HCT116 (cell line): ENCODE measurements at regions not wholly inside any gene's neighbourhood (a gene's known extent, or its start where the extent isn't known, plus 50 kb on each side); places are given as distances from the start of the nearest gene placed in this dataset.
"Not testable (repeated sequence)": the region's sequence is repeated elsewhere in the genome, so short reads cannot be mapped to it uniquely, and the experiment has no call there.

ENCODE experiments used
- ATAC-seq: fragments of 200-7000 bp; cut with Tn5 transposase; 2 replicates; pipeline ENCODE4 v1.9.1; 2020; ENCODE audit warnings: mild to moderate bottlenecking, moderate library complexity
- BruUV-seq: library from RNA; stranded (reverse); fragments of 400-500 nt; replicated peaks from 2 replicates; lab custom pipeline; 2021; lab: Mats Ljungman, UMichigan
- CTCF ChIA-PET: fragments of 300-600 bp; sonication (Branson Sonifier 250); formaldehyde crosslinking; loops from one replicate; lab custom pipeline; 2021; ENCODE audit warnings: antibody characterized with exemption; lab: Charles Lee
- POLR2A ChIA-PET: fragments of 300-600, 350-600 bp; sonication (Branson Sonifier 250); formaldehyde crosslinking; loops from one replicate; lab custom pipeline; 2021; ENCODE audit warnings: antibody characterized with exemption; lab: Charles Lee
- RAD21 ChIA-PET, 2 experiments: fragments of 300-600 bp; sonication (Branson Sonifier 250); formaldehyde crosslinking; loops; one replicate each; lab custom pipeline; 2023; ENCODE audit warnings: low total read pairs in 2 of 2; ENCODE audit not compliant: uncharacterized antibody in 2 of 2, unreplicated experiment in 2 of 2, low non-redundant PET in 1 of 2; lab: Charles Lee
- DNase-seq: peaks from one replicate; pipeline ENCODE4 v3.0.0-alpha.2; 2010; ENCODE audit warnings: low read depth, low spot score
- H2AFZ ChIP-seq: fragments of 200-600 bp; shearing (Covaris generic), sonication (generic); 2 replicates; pipeline ENCODE4 v1.6.1; 2017; ENCODE audit warnings: low read depth, mixed run types, mixed read lengths, antibody characterized with exemption, low read length; ENCODE audit not compliant: poor library complexity, severe bottlenecking
- H3K27ac ChIP-seq: 2 replicates; pipeline ENCODE4 v1.5.1; 2012; ENCODE audit warnings: low read depth, low read length
- H3K27me3 ChIP-seq: fragments of 200-600 bp; sonication (generic); 2 replicates; pipeline ENCODE4 v1.6.1; 2016; ENCODE audit warnings: mixed run types, low read length, mixed read lengths; ENCODE audit not compliant: insufficient read depth
- H3K36me3 ChIP-seq, 2 experiments: fragments of 200-500 bp in 1 of 2; fragments of 200-600 bp in 1 of 2; sonication (Bioruptor generic) in 1 of 2; sonication (generic) in 1 of 2; 2 replicates each; pipeline versions ENCODE4 v1.5.1 to v1.6.1; 2014 to 2016; ENCODE audit warnings: low read length in 2 of 2, inconsistent platforms in 1 of 2, mixed read lengths in 1 of 2, mixed run types in 1 of 2; ENCODE audit not compliant: insufficient read depth in 2 of 2, control insufficient read depth in 1 of 2
- H3K4me1 ChIP-seq, 2 experiments: fragments of 200-600 bp in 1 of 2; sonication (generic) in 1 of 2; 2 replicates each; pipeline versions ENCODE4 v1.5.1 to v1.6.1; 2012 to 2017; ENCODE audit warnings: low read length in 2 of 2, inconsistent platforms in 1 of 2, mild to moderate bottlenecking in 1 of 2, mixed read lengths in 1 of 2, mixed run types in 1 of 2, moderate library complexity in 1 of 2; ENCODE audit not compliant: insufficient read depth in 2 of 2, control insufficient read depth in 1 of 2
- H3K4me2 ChIP-seq: fragments of 200-600 bp; sonication (generic); 2 replicates; pipeline ENCODE4 v1.6.1; 2017; ENCODE audit warnings: mixed run types, low read length, mixed read lengths
- H3K4me3 ChIP-seq, 2 experiments: fragments of 200-600 bp in 1 of 2; sonication (generic) in 1 of 2; replicated peaks in 1 of 2; 2 replicates each; pipeline ENCODE4 v1.5.1; 2011 to 2016; ENCODE audit warnings: low read length in 2 of 2, control low read depth in 1 of 2, low read depth in 1 of 2, mild to moderate bottlenecking in 1 of 2, mixed read lengths in 1 of 2, mixed run types in 1 of 2
- H3K79me2 ChIP-seq: fragments of 200-600 bp; sonication (generic); 2 replicates; pipeline ENCODE4 v1.6.1; 2017; ENCODE audit warnings: mild to moderate bottlenecking, mixed run types, low read length, moderate library complexity, mixed read lengths; ENCODE audit not compliant: insufficient read depth
- H3K9ac ChIP-seq: fragments of 200-600 bp; sonication (generic); 2 replicates; pipeline ENCODE4 v1.6.1; 2016; ENCODE audit warnings: low read length, mixed read lengths
- H3K9me2 ChIP-seq: fragments of 200-600 bp; sonication (generic), shearing (Covaris generic); 2 replicates; pipeline ENCODE4 v1.6.1; 2017; ENCODE audit warnings: mixed run types, mild to moderate bottlenecking, moderate library complexity; ENCODE audit not compliant: insufficient read depth
- H3K9me3 ChIP-seq, 2 experiments: fragments of 200-500 bp in 1 of 2; fragments of 200-600 bp in 1 of 2; sonication (Bioruptor generic) in 1 of 2; sonication (generic) in 1 of 2; 2 replicates each; pipeline ENCODE4 v1.6.1; 2014 to 2017; ENCODE audit warnings: low read length in 2 of 2, mixed read lengths in 2 of 2, inconsistent platforms in 1 of 2, low read depth in 1 of 2, mild to moderate bottlenecking in 1 of 2, mixed run types in 1 of 2, moderate library complexity in 1 of 2; ENCODE audit not compliant: control insufficient read depth in 1 of 2, insufficient read depth in 1 of 2
- H4K20me1 ChIP-seq: fragments of 200-600 bp; sonication (generic), shearing (Covaris generic); 2 replicates; pipeline ENCODE4 v1.6.1; 2017; ENCODE audit warnings: mixed run types, mild to moderate bottlenecking, moderate library complexity; ENCODE audit not compliant: insufficient read depth
- CBX3 ChIP-seq: IDR thresholded peaks from 2 replicates; pipeline ENCODE4 v1.6.1; 2012; ENCODE audit warnings: low read depth
- CTCF ChIP-seq, 3 experiments: fragments of 200-600 bp in 1 of 3; sonication (generic) in 1 of 3; IDR thresholded peaks in 2 of 3; conservative IDR thresholded peaks in 1 of 3; 2 replicates each; pipeline ENCODE4 v1.5.1; 2012 to 2017; ENCODE audit warnings: low read depth in 2 of 3, low read length in 2 of 3, antibody characterized with exemption in 1 of 3, borderline replicate concordance in 1 of 3, control low read depth in 1 of 3, mild to moderate bottlenecking in 1 of 3, mixed read lengths in 1 of 3, mixed run types in 1 of 3, moderate library complexity in 1 of 3; ENCODE audit not compliant: insufficient read depth in 1 of 3
- EGR1 ChIP-seq: IDR thresholded peaks from 2 replicates; pipeline ENCODE4 v1.6.1; 2012; ENCODE audit warnings: low read depth
- EZH2 ChIP-seq: fragments of 200-600 bp; sonication (generic); IDR thresholded peaks from 2 replicates; pipeline ENCODE4 v1.6.1; 2017; ENCODE audit warnings: antibody characterized with exemption, mixed run types
- EZH2phosphoT487 ChIP-seq: fragments of 200-600 bp; IDR thresholded peaks from 2 replicates; pipeline ENCODE4 v1.6.1; 2018; ENCODE audit warnings: antibody characterized with exemption, borderline replicate concordance
- FOSL1 ChIP-seq: IDR thresholded peaks from 2 replicates; pipeline ENCODE4 v1.6.1; 2012; ENCODE audit warnings: low read depth
- JUND ChIP-seq: IDR thresholded peaks from 2 replicates; pipeline ENCODE4 v1.6.1; 2012
- MAX ChIP-seq: IDR thresholded peaks from 2 replicates; pipeline ENCODE4 v1.6.1; 2012
- POLR2A ChIP-seq: IDR thresholded peaks from 2 replicates; pipeline ENCODE4 v1.7.0; 2011; ENCODE audit warnings: borderline replicate concordance; ENCODE audit not compliant: insufficient read depth, insufficient read length; ENCODE audit errors: extremely low read depth
- POLR2AphosphoS5 ChIP-seq: IDR thresholded peaks from 2 replicates; pipeline ENCODE4 v1.6.1; 2011; ENCODE audit warnings: mild to moderate bottlenecking, low read depth, low read length, moderate library complexity
- RAD21 ChIP-seq: IDR thresholded peaks from 2 replicates; pipeline ENCODE4 v1.6.1; 2012; ENCODE audit warnings: low read depth, mild to moderate bottlenecking
- SRF ChIP-seq: IDR thresholded peaks from 2 replicates; pipeline ENCODE4 v1.6.1; 2012; ENCODE audit warnings: low read depth
- TCF7L2 ChIP-seq: IDR thresholded peaks from 2 replicates; pipeline ENCODE4 v1.7.0; 2011; ENCODE audit warnings: borderline replicate concordance, inconsistent platforms; ENCODE audit not compliant: insufficient read depth, insufficient read length; ENCODE audit errors: extremely low read depth
- ZFX ChIP-seq: fragments of 450-650 bp; IDR thresholded peaks from 2 replicates; pipeline ENCODE4 v1.6.1; 2017
- ZNF274 ChIP-seq: fragments of 200-500 bp; sonication (Bioruptor generic); IDR thresholded peaks from 2 replicates; pipeline ENCODE4 v1.6.1; 2014; ENCODE audit warnings: mild to moderate bottlenecking, low read depth, low read length, inconsistent platforms
- intact Hi-C: fragments of 100-400 bp; cut with micrococcal nuclease; formaldehyde crosslinking; loops from 2 replicates; pipeline ENCODE4 v1.10.0; 2022
- TF ChIP-seq, protein P1 (sequence below): IDR thresholded peaks from 2 replicates; pipeline ENCODE4 v1.6.1; 2012

GRCh38 chr14:106638786-106639452, 1112.5 kb downstream of the TMEM121 start:
- H3K9me2 ChIP-seq, H3K27ac ChIP-seq, intact Hi-C loops, H3K27me3 ChIP-seq, H4K20me1 ChIP-seq, RAD21 ChIA-PET, H3K4me3 ChIP-seq, H3K79me2 ChIP-seq, H3K4me1 ChIP-seq, CTCF ChIA-PET, H3K9ac ChIP-seq, ATAC-seq, H3K4me2 ChIP-seq, H2AFZ ChIP-seq, BruUV-seq, H3K36me3 ChIP-seq, DNase-seq, POLR2A ChIA-PET: not testable (repeated sequence)
- peaks cover 3 to 18% of the 10 kb centered on the region in 2 experiments; a peak in 2 of 4 replicates for H3K9me3 ChIP-seq
- TF ChIP-seq CTCF (IDR thresholded peaks at IDR 0.05 in 2 of 3, conservative IDR thresholded peaks at IDR 0.05 in 1 of 3; ENCODE audit: borderline replicate concordance in 1 of 3, insufficient read depth in 1 of 3, low read depth in 2 of 3, low read length in 2 of 3), result 0 out of 6 replicates have a peak, but pooled peaks of 1 of the 3 experiments have one; percentile 9

DNA sequence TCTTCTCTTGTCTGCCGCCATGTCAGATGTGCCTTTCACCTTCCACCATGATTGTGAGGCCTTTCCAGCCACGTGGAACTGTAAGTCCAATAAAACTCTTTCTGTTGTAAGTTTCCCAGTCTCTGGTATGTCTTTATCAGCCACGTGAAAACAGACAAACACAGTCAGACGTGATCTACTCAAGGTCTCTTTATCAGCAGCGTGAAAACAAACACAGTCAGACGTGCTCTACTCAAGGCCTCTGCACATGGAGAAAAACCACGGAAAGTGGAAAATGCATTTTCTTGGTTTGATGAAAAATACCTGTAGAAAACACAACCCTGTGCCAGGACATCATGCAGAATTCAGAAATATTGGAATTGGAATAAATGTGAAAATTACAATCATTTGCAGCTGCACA, 1115.7 kb downstream of the TMEM121 start:
- DNase-seq (no peak), ATAC-seq (no peak)
- POLR2A ChIA-PET, result no interaction called here
- RAD21 ChIA-PET, result no interaction called here
- intact Hi-C loops, result no loop called here
- no peak overlapping the region for H3K9ac ChIP-seq
- H3K9me2 ChIP-seq, result no peaks in the 10 kb centered on the region
- no peak overlapping the region for H3K4me2 ChIP-seq
- TF ChIP-seq CTCF (IDR thresholded peaks at IDR 0.05 in 2 of 3, conservative IDR thresholded peaks at IDR 0.05 in 1 of 3; ENCODE audit: borderline replicate concordance in 1 of 3, insufficient read depth in 1 of 3, low read depth in 2 of 3, low read length in 2 of 3), result no peak
- no peak for TF ChIP-seq POLR2AphosphoS5
- TF ChIP-seq ZFX, result no peak
- TF ChIP-seq EZH2, result no peak
- TF ChIP-seq, protein P1, sequence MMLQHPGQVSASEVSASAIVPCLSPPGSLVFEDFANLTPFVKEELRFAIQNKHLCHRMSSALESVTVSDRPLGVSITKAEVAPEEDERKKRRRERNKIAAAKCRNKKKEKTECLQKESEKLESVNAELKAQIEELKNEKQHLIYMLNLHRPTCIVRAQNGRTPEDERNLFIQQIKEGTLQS, result no peak
- no peak for TF ChIP-seq EGR1
- TF ChIP-seq MAX, result no peak
- no peak for TF ChIP-seq ZNF274
- no peak for TF ChIP-seq JUND
- no peak for TF ChIP-seq POLR2A
- no peak for TF ChIP-seq RAD21
- TF ChIP-seq SRF, result no peak
- TF ChIP-seq FOSL1, result no peak
- TF ChIP-seq TCF7L2, result no peak
- TF ChIP-seq EZH2phosphoT487, result no peak
- no peak for TF ChIP-seq CBX3
- no TSS peak for BruUV-seq
- no peaks in the 10 kb centered on the region for H3K27me3 ChIP-seq
- no peak overlapping the region for H3K4me3 ChIP-seq
- H2AFZ ChIP-seq, result no peak overlapping the region
- CTCF ChIA-PET, result no interaction called here
- no peak overlapping the region for H3K27ac ChIP-seq
- H3K4me1 ChIP-seq, result no peaks in the 10 kb centered on the region
- peaks cover 0 to 12% of the 10 kb centered on the region in 2 experiments; a peak in 2 of 4 replicates for H3K9me3 ChIP-seq
- no peaks in the 10 kb centered on the region for H4K20me1 ChIP-seq
- H3K36me3 ChIP-seq, result no peaks in the 10 kb centered on the region
- H3K79me2 ChIP-seq, result no peaks in the 10 kb centered on the region
